ENCODE measurements at regions not wholly inside any gene's neighbourhood (a gene's known extent, or its start where the extent isn't known, plus 50 kb on each side); places are given as distances from the start of the nearest gene placed in this dataset.
"Not testable (repeated sequence)": the region's sequence is repeated elsewhere in the genome, so short reads cannot be mapped to it uniquely, and the experiment has no call there.

GRCh38 chrY:21033363-21033762 lies 277.5 kb downstream of the RPS4Y2 start:
- no peak for DNase-seq (ENCODE audit: low read depth in 2 of 2)

GRCh38 chrY:21034151-21035061 lies 278.5 kb downstream of the RPS4Y2 start:
- no peak for DNase-seq (ENCODE audit: low read depth in 2 of 2)

GRCh38 chrY:21037398-21037797 lies 281.5 kb downstream of the RPS4Y2 start:
- DNase-seq (ENCODE audit: low read depth in 2 of 2), result not testable (repeated sequence)

GRCh38 chrY:21039811-21040210 lies 283.9 kb downstream of the RPS4Y2 start:
- no peak for DNase-seq (ENCODE audit: low read depth in 2 of 2)

GRCh38 chrY:21040711-21041110 lies 284.8 kb downstream of the RPS4Y2 start:
- not testable (repeated sequence) for DNase-seq (ENCODE audit: low read depth in 2 of 2)

GRCh38 chrY:21073079-21073478 lies 317.2 kb downstream of the RPS4Y2 start:
- DNase-seq (ENCODE audit: low read depth in 2 of 2), result no peak

- no peak for DNase-seq (ENCODE audit: low read depth in 2 of 2)
Measured at GRCh38 chrY:21073641-21074260, 317.8 kb downstream of the RPS4Y2 start.

GRCh38 chrY:21075658-21076057 lies 319.8 kb downstream of the RPS4Y2 start:
- DNase-seq (ENCODE audit: low read depth in 2 of 2), result no peak

GRCh38 chrY:21079670-21080069 lies 323.8 kb downstream of the RPS4Y2 start:
- DNase-seq (ENCODE audit: low read depth in 2 of 2), result no peak

- DNase-seq (ENCODE audit: low read depth in 2 of 2), result no peak
Measured at GRCh38 chrY:21081640-21082611, 326.0 kb downstream of the RPS4Y2 start.

- DNase-seq (ENCODE audit: low read depth in 2 of 2), result no peak
Measured at GRCh38 chrY:21082639-21083038, 326.7 kb downstream of the RPS4Y2 start.

- no peak for DNase-seq (ENCODE audit: low read depth in 2 of 2)
Measured at GRCh38 chrY:21091909-21092308, 336.0 kb downstream of the RPS4Y2 start.

- DNase-seq (ENCODE audit: low read depth in 2 of 2), result no peak
Measured at GRCh38 chrY:21102507-21102906, 346.6 kb downstream of the RPS4Y2 start.

- DNase-seq (ENCODE audit: low read depth in 2 of 2), result no peak
Measured at GRCh38 chrY:21103885-21104284, 348.0 kb downstream of the RPS4Y2 start.

GRCh38 chrY:21105529-21105928 lies 349.6 kb downstream of the RPS4Y2 start:
- no peak for DNase-seq (ENCODE audit: low read depth in 2 of 2)

- DNase-seq (ENCODE audit: low read depth in 2 of 2), result no peak
Measured at GRCh38 chrY:21111313-21111712, 355.4 kb downstream of the RPS4Y2 start.

GRCh38 chrY:21121065-21121464 lies 365.2 kb downstream of the RPS4Y2 start:
- DNase-seq (ENCODE audit: low read depth in 2 of 2), result no peak

- DNase-seq (ENCODE audit: low read depth in 2 of 2), result no peak
Measured at GRCh38 chrY:21135591-21135990, 375.5 kb upstream of the RBMY1B start.

GRCh38 chrY:21138056-21138758 lies 372.9 kb upstream of the RBMY1B start:
- DNase-seq (ENCODE audit: low read depth in 2 of 2), result no peak

- DNase-seq (ENCODE audit: low read depth in 2 of 2), result no peak
Measured at GRCh38 chrY:21146331-21146730, 364.8 kb upstream of the RBMY1B start.

GRCh38 chrY:21149971-21150370 lies 361.2 kb upstream of the RBMY1B start:
- no peak for DNase-seq (ENCODE audit: low read depth in 2 of 2)
